HEK293T (cell line): ENCODE measurements at regions not wholly inside any gene's neighbourhood (a gene's known extent, or its start where the extent isn't known, plus 50 kb on each side); places are given as distances from the start of the nearest gene placed in this dataset.

Source experiments
- CTCF ChIA-PET: fragments of 350-600 bp; formaldehyde crosslinking; extraction: SDS; loops from one replicate; lab custom pipeline; 2021; ENCODE audit warnings: antibody characterized with exemption, inconsistent platforms; lab: Yijun Ruan, JAX
- POLR2A ChIA-PET: fragments of 350-600 bp; formaldehyde crosslinking; extraction: SDS; loops from one replicate; lab custom pipeline; 2020; ENCODE audit warnings: antibody characterized with exemption, inconsistent platforms; lab: Yijun Ruan, JAX
- DNase-seq: peaks from one replicate; pipeline ENCODE4 v3.0.0; 2012; ENCODE audit warnings: mixed read lengths; ENCODE audit errors: extremely low spot score
- ARNT ChIP-seq: fragments of 450-650 bp; IDR thresholded peaks from 2 replicates; pipeline ENCODE4 v1.6.1; 2017; ENCODE audit warnings: mild to moderate bottlenecking
- BHLHE40 ChIP-seq: fragments of 450-650 bp; IDR thresholded peaks from 2 replicates; pipeline ENCODE4 v1.6.1; 2016; ENCODE audit warnings: mild to moderate bottlenecking, moderate library complexity, borderline replicate concordance
- CTBP1 ChIP-seq: fragments of 450-650 bp; IDR thresholded peaks from 2 replicates; pipeline ENCODE4 v1.6.1; 2016; ENCODE audit warnings: borderline replicate concordance
- ELF4 ChIP-seq: fragments of 450-650 bp; IDR thresholded peaks from 2 replicates; pipeline ENCODE4 v1.6.1; 2017; ENCODE audit warnings: antibody characterized with exemption
- FOXA1 ChIP-seq: fragments of 450-650 bp; IDR thresholded peaks from 2 replicates; pipeline ENCODE4 v1.6.1; 2016; ENCODE audit warnings: mild to moderate bottlenecking
- FOXK2 ChIP-seq: fragments of 450-650 bp; IDR thresholded peaks from 2 replicates; pipeline ENCODE4 v1.6.1; 2016; ENCODE audit warnings: mild to moderate bottlenecking
- FOXM1 ChIP-seq: fragments of 450-650 bp; IDR thresholded peaks from 2 replicates; pipeline ENCODE4 v1.6.1; 2017; ENCODE audit warnings: mild to moderate bottlenecking, borderline replicate concordance
- HDGF ChIP-seq: fragments of 450-650 bp; IDR thresholded peaks from 2 replicates; pipeline ENCODE4 v1.6.1; 2017; ENCODE audit warnings: antibody characterized with exemption, borderline replicate concordance
- L3MBTL2 ChIP-seq: fragments of 450-650 bp; conservative IDR thresholded peaks from 2 replicates; pipeline ENCODE4 v1.6.1; 2016; ENCODE audit warnings: mild to moderate bottlenecking
- LEF1 ChIP-seq: fragments of 450-650 bp; IDR thresholded peaks from 2 replicates; pipeline ENCODE4 v1.6.1; 2017; ENCODE audit warnings: mild to moderate bottlenecking, borderline replicate concordance
- NFRKB ChIP-seq: fragments of 450-650 bp; IDR thresholded peaks from 2 replicates; pipeline ENCODE4 v1.6.1; 2016; ENCODE audit warnings: mild to moderate bottlenecking, moderate library complexity
- SP1 ChIP-seq: fragments of 450-650 bp; IDR thresholded peaks from 2 replicates; pipeline ENCODE4 v1.6.1; 2017
- SUZ12 ChIP-seq: fragments of 450-650 bp; IDR thresholded peaks from 2 replicates; pipeline ENCODE4 v1.6.1; 2016; ENCODE audit warnings: mild to moderate bottlenecking
- TARDBP ChIP-seq: fragments of 450-650 bp; IDR thresholded peaks from 2 replicates; pipeline ENCODE4 v1.6.1; 2016
- ZNF384 ChIP-seq: fragments of 450-650 bp; IDR thresholded peaks from 2 replicates; pipeline ENCODE4 v1.6.1; 2016
- TF ChIP-seq, protein P1 (sequence below): fragments of 450-650 bp; IDR thresholded peaks from 2 replicates; pipeline ENCODE4 v1.6.1; 2016

- TF ChIP-seq FOXM1 (no peak), BHLHE40 (no peak), NFRKB (no peak)
- ChIA-PET CTCF (no interaction called here), POLR2A (no interaction called here)
- no peak for DNase-seq
Measured at GRCh38 chr1:56068908-56069307, 510.5 kb downstream of the PLPP3 start.

DNA sequence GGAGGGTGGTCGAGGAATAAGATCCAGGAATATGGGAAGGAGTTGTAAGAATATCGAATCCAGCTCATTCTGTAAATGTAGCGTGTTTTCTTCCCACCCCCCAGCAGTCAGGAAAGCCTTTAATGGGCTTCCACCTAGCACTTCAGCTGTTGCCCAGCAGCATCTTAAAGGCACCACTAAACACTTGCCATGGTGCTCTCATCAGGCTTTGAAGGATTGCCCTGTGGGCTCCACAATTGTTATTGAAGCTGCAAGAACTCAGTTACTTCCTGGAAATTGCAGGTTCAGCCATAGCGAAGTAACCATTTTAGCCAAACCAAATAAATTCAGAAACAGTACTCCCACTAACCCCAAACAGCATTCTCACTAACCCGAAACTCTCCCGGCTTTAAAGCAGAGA is 511.2 kb downstream of the PLPP3 start:
- TF ChIP-seq ZNF384 (no peak), SP1 (no peak)
- no peak for DNase-seq
- CTCF ChIA-PET: no interaction called here
- POLR2A ChIA-PET: no interaction called here

DNA sequence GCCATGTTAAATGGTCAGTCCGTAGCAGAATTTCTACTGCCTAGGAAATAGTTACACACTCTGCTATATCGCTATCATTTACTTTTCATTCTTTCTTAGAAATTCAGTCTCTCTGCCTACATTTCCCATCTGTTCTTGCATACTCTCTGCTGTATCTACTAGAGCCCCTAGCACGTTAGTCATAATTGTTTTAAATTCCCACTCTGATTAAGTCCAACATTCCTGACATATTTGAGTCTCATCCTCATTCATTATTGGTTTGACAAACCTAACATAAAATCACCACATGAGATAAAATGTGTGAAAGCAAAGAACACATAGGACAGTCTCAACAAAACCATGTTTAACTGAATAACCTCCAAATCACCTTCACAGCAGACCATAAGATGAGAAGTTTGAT is 513.6 kb downstream of the PLPP3 start:
- DNase-seq: no peak
- ChIA-PET CTCF (no interaction called here), POLR2A (no interaction called here)
- TF ChIP-seq ZNF384 (no peak), LEF1 (no peak)
- TF ChIP-seq, protein P1, sequence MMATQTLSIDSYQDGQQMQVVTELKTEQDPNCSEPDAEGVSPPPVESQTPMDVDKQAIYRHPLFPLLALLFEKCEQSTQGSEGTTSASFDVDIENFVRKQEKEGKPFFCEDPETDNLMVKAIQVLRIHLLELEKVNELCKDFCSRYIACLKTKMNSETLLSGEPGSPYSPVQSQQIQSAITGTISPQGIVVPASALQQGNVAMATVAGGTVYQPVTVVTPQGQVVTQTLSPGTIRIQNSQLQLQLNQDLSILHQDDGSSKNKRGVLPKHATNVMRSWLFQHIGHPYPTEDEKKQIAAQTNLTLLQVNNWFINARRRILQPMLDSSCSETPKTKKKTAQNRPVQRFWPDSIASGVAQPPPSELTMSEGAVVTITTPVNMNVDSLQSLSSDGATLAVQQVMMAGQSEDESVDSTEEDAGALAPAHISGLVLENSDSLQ: no peak

- DNase-seq: no peak
- ChIA-PET POLR2A (no interaction called here), CTCF (no interaction called here)
- TF ChIP-seq CTBP1 (no peak), FOXK2 (no peak), BHLHE40 (no peak), FOXA1 (no peak), ARNT (no peak), LEF1 (no peak), ZNF384 (no peak), SP1 (no peak), TARDBP (no peak), HDGF (no peak), SUZ12 (no peak)
- TF ChIP-seq, protein P1: no peak
Measured at GRCh38 chr1:56064705-56065104, 514.7 kb downstream of the PLPP3 start.

GRCh38 chr1:56063461-56063860 is 515.9 kb downstream of the PLPP3 start:
- POLR2A ChIA-PET: no interaction called here

DNA sequence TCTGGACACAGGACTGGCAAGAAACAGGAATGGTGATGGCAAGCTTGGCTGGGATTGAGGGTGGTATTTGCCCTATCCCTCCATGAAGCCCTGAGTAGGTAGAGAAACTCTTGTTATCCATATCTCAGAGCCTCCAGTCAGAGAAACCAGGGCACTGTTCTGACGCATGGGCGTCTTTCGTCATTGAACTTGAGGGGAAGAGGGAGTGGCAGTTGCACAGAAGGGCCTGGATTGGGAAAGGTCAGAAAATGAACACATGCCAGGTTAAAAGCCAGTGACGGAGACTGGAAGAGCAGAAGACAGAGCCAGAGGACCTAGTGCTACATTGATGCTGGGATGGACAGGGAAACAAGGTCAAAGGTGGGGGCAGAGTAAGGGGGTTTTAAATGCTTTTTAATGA is 516.7 kb downstream of the PLPP3 start:
- TF ChIP-seq ZNF384: no peak
- no peak for TF ChIP-seq HDGF
- no peak for TF ChIP-seq ARNT
- TF ChIP-seq SUZ12: no peak
- no peak for TF ChIP-seq ELF4
- no peak for TF ChIP-seq FOXM1
- TF ChIP-seq, protein P1: no peak
- CTCF ChIA-PET: no interaction called here
- no peak for DNase-seq
- POLR2A ChIA-PET: no interaction called here

More at GRCh38 chr1:56063461-56063860, 515.9 kb downstream of the PLPP3 start:
- CTCF ChIA-PET: no interaction called here
- no peak for DNase-seq
- no peak for TF ChIP-seq BHLHE40
- TF ChIP-seq NFRKB: no peak
- TF ChIP-seq ZNF384: no peak
- no peak for TF ChIP-seq FOXA1
- TF ChIP-seq HDGF: no peak
- no peak for TF ChIP-seq LEF1
- no peak for TF ChIP-seq FOXK2
- TF ChIP-seq TARDBP: no peak
- TF ChIP-seq SUZ12: no peak
- no peak for TF ChIP-seq SP1
- TF ChIP-seq, protein P1: no peak
- no peak for TF ChIP-seq CTBP1
- TF ChIP-seq FOXM1: no peak
- TF ChIP-seq ARNT: no peak
- TF ChIP-seq L3MBTL2: no peak
- TF ChIP-seq ELF4: no peak

DNA sequence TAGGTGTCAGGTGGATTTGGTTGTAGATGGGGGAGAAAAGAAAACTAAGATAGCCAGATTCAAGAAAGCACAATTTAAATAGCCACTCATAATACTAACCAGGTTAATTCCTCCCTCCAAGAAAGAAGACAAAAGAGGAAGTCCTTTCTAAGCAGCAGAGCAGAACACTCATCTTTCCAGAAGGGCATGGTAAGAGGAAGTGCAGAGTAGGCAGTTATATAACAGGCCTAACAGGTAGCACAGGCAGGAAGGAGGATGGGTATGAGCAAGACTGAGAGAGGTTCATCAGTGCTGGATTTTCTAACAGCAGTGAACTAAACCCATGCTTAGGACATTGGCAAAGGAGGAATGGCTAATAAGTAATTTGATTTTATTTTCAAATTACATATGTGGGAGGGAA is 517.5 kb downstream of the PLPP3 start:
- CTCF ChIA-PET: no interaction called here
- POLR2A ChIA-PET: no interaction called here
- DNase-seq: no peak
- no peak for TF ChIP-seq LEF1
- TF ChIP-seq L3MBTL2: no peak
- TF ChIP-seq BHLHE40: no peak
- TF ChIP-seq CTBP1: no peak
- no peak for TF ChIP-seq TARDBP
- TF ChIP-seq ZNF384: no peak
- TF ChIP-seq ELF4: no peak
- no peak for TF ChIP-seq SP1
- TF ChIP-seq FOXK2: no peak
- no peak for TF ChIP-seq ARNT
- TF ChIP-seq SUZ12: no peak
- TF ChIP-seq HDGF: no peak
- no peak for TF ChIP-seq FOXM1
- TF ChIP-seq, protein P1: no peak
- no peak for TF ChIP-seq NFRKB
- TF ChIP-seq FOXA1: no peak
